ENCODE measurements at regions not wholly inside any gene's neighbourhood (a gene's known extent, or its start where the extent isn't known, plus 50 kb on each side); places are given as distances from the start of the nearest gene placed in this dataset.

DNA sequence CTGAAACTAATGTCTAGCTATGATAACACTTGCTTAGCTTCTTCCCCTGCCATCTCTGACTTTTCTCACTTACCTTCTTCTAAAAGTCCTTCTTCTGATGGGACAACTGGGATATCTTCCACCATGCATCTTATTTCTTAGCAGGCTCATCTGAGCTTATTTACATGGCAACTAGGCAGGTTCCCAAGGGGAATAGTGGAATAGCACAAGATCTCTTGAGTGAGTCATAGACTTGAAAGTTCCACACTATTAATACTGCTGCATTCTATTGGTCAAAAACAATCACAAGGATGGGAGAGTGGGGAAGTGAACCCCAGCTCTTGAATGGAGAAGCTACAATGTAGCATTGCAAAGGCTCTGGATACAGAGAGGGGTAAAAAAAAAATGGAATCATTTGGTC is 142.1 kb downstream of the HAO1 start:
- TF ChIP-seq, protein P1, sequence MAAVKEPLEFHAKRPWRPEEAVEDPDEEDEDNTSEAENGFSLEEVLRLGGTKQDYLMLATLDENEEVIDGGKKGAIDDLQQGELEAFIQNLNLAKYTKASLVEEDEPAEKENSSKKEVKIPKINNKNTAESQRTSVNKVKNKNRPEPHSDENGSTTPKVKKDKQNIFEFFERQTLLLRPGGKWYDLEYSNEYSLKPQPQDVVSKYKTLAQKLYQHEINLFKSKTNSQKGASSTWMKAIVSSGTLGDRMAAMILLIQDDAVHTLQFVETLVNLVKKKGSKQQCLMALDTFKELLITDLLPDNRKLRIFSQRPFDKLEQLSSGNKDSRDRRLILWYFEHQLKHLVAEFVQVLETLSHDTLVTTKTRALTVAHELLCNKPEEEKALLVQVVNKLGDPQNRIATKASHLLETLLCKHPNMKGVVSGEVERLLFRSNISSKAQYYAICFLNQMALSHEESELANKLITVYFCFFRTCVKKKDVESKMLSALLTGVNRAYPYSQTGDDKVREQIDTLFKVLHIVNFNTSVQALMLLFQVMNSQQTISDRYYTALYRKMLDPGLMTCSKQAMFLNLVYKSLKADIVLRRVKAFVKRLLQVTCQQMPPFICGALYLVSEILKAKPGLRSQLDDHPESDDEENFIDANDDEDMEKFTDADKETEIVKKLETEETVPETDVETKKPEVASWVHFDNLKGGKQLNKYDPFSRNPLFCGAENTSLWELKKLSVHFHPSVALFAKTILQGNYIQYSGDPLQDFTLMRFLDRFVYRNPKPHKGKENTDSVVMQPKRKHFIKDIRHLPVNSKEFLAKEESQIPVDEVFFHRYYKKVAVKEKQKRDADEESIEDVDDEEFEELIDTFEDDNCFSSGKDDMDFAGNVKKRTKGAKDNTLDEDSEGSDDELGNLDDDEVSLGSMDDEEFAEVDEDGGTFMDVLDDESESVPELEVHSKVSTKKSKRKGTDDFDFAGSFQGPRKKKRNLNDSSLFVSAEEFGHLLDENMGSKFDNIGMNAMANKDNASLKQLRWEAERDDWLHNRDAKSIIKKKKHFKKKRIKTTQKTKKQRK (IDR thresholded peaks at IDR 0.05; ENCODE audit: low read length), result no peak
- TF ChIP-seq ZNF747 (CRISPR knock-in tag; IDR thresholded peaks at IDR 0.05; ENCODE audit: borderline replicate concordance), result no peak
- no peak for TF ChIP-seq TAF15 (IDR thresholded peaks at IDR 0.05; ENCODE audit: low read depth, low read length, poor library complexity, severe bottlenecking)
- TF ChIP-seq ZNF326 (CRISPR knock-in tag; IDR thresholded peaks at IDR 0.05; ENCODE audit: borderline replicate concordance), result no peak
- TF ChIP-seq, protein P2, sequence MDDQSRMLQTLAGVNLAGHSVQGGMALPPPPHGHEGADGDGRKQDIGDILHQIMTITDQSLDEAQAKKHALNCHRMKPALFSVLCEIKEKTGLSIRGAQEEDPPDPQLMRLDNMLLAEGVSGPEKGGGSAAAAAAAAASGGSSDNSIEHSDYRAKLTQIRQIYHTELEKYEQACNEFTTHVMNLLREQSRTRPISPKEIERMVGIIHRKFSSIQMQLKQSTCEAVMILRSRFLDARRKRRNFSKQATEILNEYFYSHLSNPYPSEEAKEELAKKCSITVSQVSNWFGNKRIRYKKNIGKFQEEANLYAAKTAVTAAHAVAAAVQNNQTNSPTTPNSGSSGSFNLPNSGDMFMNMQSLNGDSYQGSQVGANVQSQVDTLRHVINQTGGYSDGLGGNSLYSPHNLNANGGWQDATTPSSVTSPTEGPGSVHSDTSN (CRISPR knock-in tag; IDR thresholded peaks at IDR 0.05; ENCODE audit: borderline replicate concordance), result no peak
- TF ChIP-seq MTA3 (CRISPR knock-in tag; IDR thresholded peaks at IDR 0.05), result no peak
- TF ChIP-seq, protein P3, sequence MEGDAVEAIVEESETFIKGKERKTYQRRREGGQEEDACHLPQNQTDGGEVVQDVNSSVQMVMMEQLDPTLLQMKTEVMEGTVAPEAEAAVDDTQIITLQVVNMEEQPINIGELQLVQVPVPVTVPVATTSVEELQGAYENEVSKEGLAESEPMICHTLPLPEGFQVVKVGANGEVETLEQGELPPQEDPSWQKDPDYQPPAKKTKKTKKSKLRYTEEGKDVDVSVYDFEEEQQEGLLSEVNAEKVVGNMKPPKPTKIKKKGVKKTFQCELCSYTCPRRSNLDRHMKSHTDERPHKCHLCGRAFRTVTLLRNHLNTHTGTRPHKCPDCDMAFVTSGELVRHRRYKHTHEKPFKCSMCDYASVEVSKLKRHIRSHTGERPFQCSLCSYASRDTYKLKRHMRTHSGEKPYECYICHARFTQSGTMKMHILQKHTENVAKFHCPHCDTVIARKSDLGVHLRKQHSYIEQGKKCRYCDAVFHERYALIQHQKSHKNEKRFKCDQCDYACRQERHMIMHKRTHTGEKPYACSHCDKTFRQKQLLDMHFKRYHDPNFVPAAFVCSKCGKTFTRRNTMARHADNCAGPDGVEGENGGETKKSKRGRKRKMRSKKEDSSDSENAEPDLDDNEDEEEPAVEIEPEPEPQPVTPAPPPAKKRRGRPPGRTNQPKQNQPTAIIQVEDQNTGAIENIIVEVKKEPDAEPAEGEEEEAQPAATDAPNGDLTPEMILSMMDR (CRISPR knock-in tag; IDR thresholded peaks at IDR 0.05), result no peak
- no peak for TF ChIP-seq EZH2 (conservative IDR thresholded peaks at IDR 0.05; ENCODE audit: low read depth, low read length)
- TF ChIP-seq, protein P4, sequence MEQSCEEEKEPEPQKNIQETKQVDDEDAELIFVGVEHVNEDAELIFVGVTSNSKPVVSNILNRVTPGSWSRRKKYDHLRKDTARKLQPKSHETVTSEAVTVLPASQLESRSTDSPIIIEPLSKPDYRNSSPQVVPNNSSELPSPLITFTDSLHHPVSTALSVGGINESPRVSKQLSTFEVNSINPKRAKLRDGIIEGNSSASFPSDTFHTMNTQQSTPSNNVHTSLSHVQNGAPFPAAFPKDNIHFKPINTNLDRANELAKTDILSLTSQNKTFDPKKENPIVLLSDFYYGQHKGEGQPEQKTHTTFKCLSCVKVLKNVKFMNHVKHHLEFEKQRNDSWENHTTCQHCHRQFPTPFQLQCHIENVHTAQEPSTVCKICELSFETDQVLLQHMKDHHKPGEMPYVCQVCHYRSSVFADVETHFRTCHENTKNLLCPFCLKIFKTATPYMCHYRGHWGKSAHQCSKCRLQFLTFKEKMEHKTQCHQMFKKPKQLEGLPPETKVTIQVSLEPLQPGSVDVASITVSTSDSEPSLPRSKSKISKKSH (CRISPR knock-in tag; IDR thresholded peaks at IDR 0.05; ENCODE audit: borderline replicate concordance), result no peak
- TF ChIP-seq MXI1 (IDR thresholded peaks at IDR 0.05; ENCODE audit: borderline replicate concordance, low read depth, low read length), result no peak
